CD8-positive, alpha-beta memory T cell (primary cell): ENCODE measurements at regions not wholly inside any gene's neighbourhood (a gene's known extent, or its start where the extent isn't known, plus 50 kb on each side); places are given as distances from the start of the nearest gene placed in this dataset.
"Not testable (repeated sequence)": the region's sequence is repeated elsewhere in the genome, so short reads cannot be mapped to it uniquely, and the experiment has no call there.

Source experiments
- CTCF ChIA-PET: fragments of 350-600 bp; sonication (Branson Sonifier 250); formaldehyde crosslinking; loops from one replicate; lab custom pipeline; 2021; ENCODE audit warnings: antibody characterized with exemption; lab: Charles Lee
- POLR2A ChIA-PET: fragments of 350-600 bp; sonication (Branson Sonifier 250); formaldehyde crosslinking; loops from one replicate; lab custom pipeline; 2021; ENCODE audit warnings: antibody characterized with exemption; lab: Charles Lee
- DNase-seq, 5 donors: peaks; one replicate each; pipeline versions ENCODE4 v3.0.0 to v3.0.0-alpha.2; 2020 to 2022; ENCODE audit warnings: mixed read lengths in 1 of 5
- H3K27ac ChIP-seq: one replicate; pipeline ENCODE4 v1.7.0; 2013; ENCODE audit warnings: low read depth, mild to moderate bottlenecking, low read length, moderate library complexity
- H3K27me3 ChIP-seq: 2 replicates; pipeline ENCODE4 v1.7.0; 2013; ENCODE audit warnings: low read length, mild to moderate bottlenecking; ENCODE audit not compliant: insufficient read depth, poor library complexity, severe bottlenecking
- H3K36me3 ChIP-seq: 2 replicates; pipeline ENCODE4 v1.7.0; 2013; ENCODE audit warnings: mild to moderate bottlenecking, low read length, moderate library complexity; ENCODE audit not compliant: insufficient read depth
- H3K4me1 ChIP-seq: 2 replicates; pipeline ENCODE4 v1.7.0; 2013; ENCODE audit warnings: mild to moderate bottlenecking, low read length, moderate library complexity; ENCODE audit not compliant: insufficient read depth
- H3K4me3 ChIP-seq: 2 replicates; pipeline ENCODE4 v1.7.0; 2013; ENCODE audit warnings: mild to moderate bottlenecking, low read length
- H3K9me3 ChIP-seq: 2 replicates; pipeline ENCODE4 v1.7.0; 2013; ENCODE audit warnings: mild to moderate bottlenecking, low read length
- H3K27ac Mint-ChIP-seq, 8 donors: one replicate each; pipeline ENCODE4 v1.8.0; 2020 to 2021; ENCODE audit warnings: mixed read lengths in 8 of 8, mild to moderate bottlenecking in 6 of 8, inconsistent platforms in 3 of 8, moderate library complexity in 3 of 8
- H3K27me3 Mint-ChIP-seq, 2 donors: one replicate each; pipeline ENCODE4 v1.8.0; 2020 to 2021; ENCODE audit warnings: mixed read lengths in 2 of 2, mild to moderate bottlenecking in 1 of 2, moderate library complexity in 1 of 2
- H3K36me3 Mint-ChIP-seq, 3 donors: one replicate each; pipeline ENCODE4 v1.8.0; 2020 to 2021; ENCODE audit warnings: mixed read lengths in 3 of 3, inconsistent platforms in 1 of 3, mild to moderate bottlenecking in 1 of 3
- H3K4me1 Mint-ChIP-seq, 3 donors: one replicate each; pipeline ENCODE4 v1.8.0; 2020 to 2021; ENCODE audit warnings: mixed read lengths in 3 of 3, inconsistent platforms in 1 of 3, mild to moderate bottlenecking in 1 of 3
- H3K4me3 Mint-ChIP-seq, 7 donors: one replicate each; pipeline ENCODE4 v1.8.0; 2020 to 2021; ENCODE audit warnings: mixed read lengths in 7 of 7, mild to moderate bottlenecking in 6 of 7, moderate library complexity in 4 of 7, inconsistent platforms in 2 of 7
- H3K9me3 Mint-ChIP-seq, 5 donors: one replicate each; pipeline ENCODE4 v1.8.0; 2020 to 2022; ENCODE audit warnings: mixed read lengths in 5 of 5, mild to moderate bottlenecking in 3 of 5, moderate library complexity in 2 of 5, inconsistent platforms in 1 of 5

DNA sequence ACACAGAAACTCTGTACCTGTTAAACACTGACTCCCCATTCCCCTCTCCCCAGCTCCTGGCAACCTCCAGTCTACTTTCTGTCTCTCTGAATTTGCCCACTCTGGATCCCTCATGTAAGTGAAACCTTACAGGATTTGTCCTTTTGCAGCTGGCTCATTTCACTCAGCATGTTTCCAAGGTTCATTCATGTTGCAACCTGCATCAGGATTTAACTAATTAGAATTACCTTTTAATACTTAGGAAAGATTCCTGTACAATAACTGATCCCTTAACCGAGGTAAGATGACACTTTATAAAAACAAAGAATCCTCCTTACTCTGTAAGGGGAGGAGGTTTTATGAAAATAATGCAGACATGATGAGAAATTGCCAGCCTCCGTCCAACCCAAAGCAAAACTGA, 113.1 kb upstream of the MTHFD1L start:
- Histone ChIP-seq H3K4me3 (no peak overlapping the region), H3K9me3 (no peaks in the 10 kb centered on the region), H3K4me1 (no peaks in the 10 kb centered on the region), H3K27ac (no peak overlapping the region), H3K36me3 (no peaks in the 10 kb centered on the region), H3K27me3 (no peaks in the 10 kb centered on the region)
- Mint-ChIP-seq H3K27me3 (no peaks in the 10 kb centered on the region), H3K9me3 (no peaks in the 10 kb centered on the region), H3K4me1 (peaks cover 0 to 1% (median under 1%) of the 10 kb centered on the region in 3 donors), H3K4me3 (no peak overlapping the region), H3K27ac (no peak overlapping the region), H3K36me3 (no peaks in the 10 kb centered on the region)
- ChIA-PET CTCF (no interaction called here), POLR2A (no interaction called here)
- DNase-seq = no peak

DNA sequence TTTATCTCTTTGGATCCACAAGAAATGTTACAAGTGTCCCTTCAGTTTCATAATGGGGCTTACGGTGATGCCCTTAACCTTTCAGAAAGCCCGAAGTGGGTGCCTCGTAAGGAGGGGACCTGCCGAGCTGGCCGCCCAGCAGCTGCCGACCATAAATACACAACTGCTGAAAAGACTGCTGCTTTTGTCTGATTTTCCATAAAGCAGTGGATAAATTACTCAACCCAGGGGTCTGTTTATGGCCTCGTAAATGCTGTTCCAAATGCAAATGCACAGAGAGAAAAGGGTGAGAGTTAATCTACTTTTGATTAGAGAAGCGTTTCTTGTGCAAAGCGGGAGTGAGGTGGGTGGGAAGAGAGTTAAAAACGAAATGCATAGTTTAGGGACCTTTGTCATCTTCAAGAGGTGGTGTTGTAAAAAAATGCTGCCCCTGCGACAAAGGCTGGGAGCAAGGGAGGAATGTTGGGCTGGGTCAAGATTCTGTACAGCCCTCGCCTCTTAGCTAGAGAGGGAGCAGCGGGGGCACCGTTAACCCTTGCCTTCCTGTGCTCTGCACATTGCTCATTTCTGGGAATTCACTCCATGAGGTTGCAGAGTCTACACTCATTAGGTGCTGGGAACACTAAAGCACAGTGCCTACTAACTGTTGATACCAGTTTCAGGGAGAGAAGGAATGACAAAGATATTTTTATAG, 112.0 kb upstream of the MTHFD1L start:
- Histone ChIP-seq H3K4me1 (no peaks in the 10 kb centered on the region), H3K4me3 (no peak overlapping the region), H3K27me3 (no peaks in the 10 kb centered on the region), H3K9me3 (no peaks in the 10 kb centered on the region), H3K36me3 (no peaks in the 10 kb centered on the region), H3K27ac (no peak overlapping the region)
- H3K4me1 Mint-ChIP-seq = no peaks in the 10 kb centered on the region
- CTCF ChIA-PET = no interaction called here
- POLR2A ChIA-PET = no interaction called here
- H3K27me3 Mint-ChIP-seq = no peaks in the 10 kb centered on the region
- no peaks in the 10 kb centered on the region for H3K9me3 Mint-ChIP-seq
- no peak overlapping the region for H3K27ac Mint-ChIP-seq
- peaks cover 0 to 3% (median 0%) of the 10 kb centered on the region in 3 donors for H3K36me3 Mint-ChIP-seq
- H3K4me3 Mint-ChIP-seq = no peak overlapping the region
- no peak for DNase-seq

DNA sequence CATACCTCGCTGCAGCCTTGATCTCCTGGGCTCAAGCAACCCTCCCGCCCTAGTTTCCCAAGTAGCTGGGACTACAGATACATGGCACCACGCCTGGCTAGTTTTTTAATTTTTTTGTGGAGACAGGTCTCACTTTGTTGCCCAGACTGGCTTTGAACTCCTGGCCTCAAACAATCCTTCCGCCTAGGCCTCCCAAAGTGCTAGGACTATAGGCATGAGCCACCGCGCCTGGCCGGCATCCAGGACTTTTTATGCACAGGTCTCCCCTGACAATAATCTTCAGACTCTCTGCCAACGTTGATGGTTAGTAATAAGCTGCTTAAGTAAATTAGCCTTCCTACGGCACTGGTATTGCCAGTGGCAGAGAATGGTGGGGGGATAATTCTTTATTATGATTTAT, 110.5 kb upstream of the MTHFD1L start:
- H3K27ac Mint-ChIP-seq = no peak overlapping the region
- no peak for DNase-seq
- ChIA-PET CTCF (no interaction called here), POLR2A (no interaction called here)
- Histone ChIP-seq H3K4me1 (no peaks in the 10 kb centered on the region), H3K36me3 (no peaks in the 10 kb centered on the region), H3K9me3 (no peaks in the 10 kb centered on the region), H3K4me3 (no peak overlapping the region), H3K27ac (no peak overlapping the region), H3K27me3 (no peaks in the 10 kb centered on the region)
- H3K36me3 Mint-ChIP-seq = peaks cover 0 to 3% (median 0%) of the 10 kb centered on the region in 3 donors
- H3K9me3 Mint-ChIP-seq = no peaks in the 10 kb centered on the region
- no peaks in the 10 kb centered on the region for H3K4me1 Mint-ChIP-seq
- H3K4me3 Mint-ChIP-seq = no peak overlapping the region
- no peaks in the 10 kb centered on the region for H3K27me3 Mint-ChIP-seq

DNA sequence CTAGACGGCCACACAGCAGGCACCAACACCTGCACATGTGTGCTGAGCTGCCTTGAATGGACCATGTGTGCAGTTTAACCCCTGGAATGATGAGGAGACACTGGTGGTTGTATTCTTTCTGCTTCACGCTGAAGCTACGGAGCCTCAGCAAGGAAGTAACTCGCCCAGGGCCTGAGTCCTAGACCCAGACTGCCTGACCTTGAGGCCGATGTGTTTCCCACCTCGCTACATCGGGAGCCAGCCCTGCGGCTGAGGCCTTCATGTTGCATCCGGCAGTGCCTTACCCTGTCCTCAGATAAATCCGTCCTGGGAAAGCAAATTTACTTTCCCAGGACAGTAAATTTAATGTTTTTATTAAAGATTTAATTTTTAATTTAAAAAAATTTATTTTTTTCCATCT, 110.0 kb upstream of the MTHFD1L start:
- Histone ChIP-seq H3K36me3 (no peaks in the 10 kb centered on the region), H3K4me1 (no peaks in the 10 kb centered on the region), H3K27me3 (no peaks in the 10 kb centered on the region), H3K9me3 (no peaks in the 10 kb centered on the region), H3K4me3 (no peak overlapping the region), H3K27ac (no peak overlapping the region)
- Mint-ChIP-seq H3K27ac (no peak overlapping the region), H3K36me3 (peaks cover 0 to 3% (median 0%) of the 10 kb centered on the region in 3 donors), H3K4me1 (no peaks in the 10 kb centered on the region), H3K27me3 (no peaks in the 10 kb centered on the region), H3K4me3 (no peak overlapping the region), H3K9me3 (no peaks in the 10 kb centered on the region)
- DNase-seq = no peak
- ChIA-PET POLR2A (no interaction called here), CTCF (no interaction called here)

DNA sequence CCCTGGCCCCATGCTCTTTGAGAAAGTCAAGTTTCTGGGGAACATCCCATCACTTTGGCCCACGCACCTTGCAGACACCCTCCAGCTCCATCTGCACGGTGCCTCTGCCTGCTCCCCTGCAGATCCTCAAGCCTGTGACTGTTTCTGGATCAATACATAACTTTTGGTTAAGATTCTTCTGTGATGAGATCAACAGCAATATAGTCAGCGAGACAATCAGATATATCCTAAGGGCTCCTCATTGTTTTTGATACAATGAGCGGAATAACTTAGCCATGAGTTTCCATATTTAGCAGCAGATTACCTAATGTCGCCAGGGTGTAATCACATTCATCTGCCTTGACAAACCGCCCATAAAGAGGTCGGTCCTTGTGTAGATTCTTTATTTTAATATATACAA, 109.3 kb upstream of the MTHFD1L start:
- no peak for DNase-seq
- no peak overlapping the region for H3K27ac ChIP-seq
- H3K4me1 ChIP-seq = no peaks in the 10 kb centered on the region
- no peaks in the 10 kb centered on the region for H3K9me3 Mint-ChIP-seq
- H3K4me3 Mint-ChIP-seq = no peak overlapping the region
- no peaks in the 10 kb centered on the region for H3K9me3 ChIP-seq
- H3K4me1 Mint-ChIP-seq = no peaks in the 10 kb centered on the region
- peaks cover 0 to 3% (median 0%) of the 10 kb centered on the region in 3 donors for H3K36me3 Mint-ChIP-seq
- H3K36me3 ChIP-seq = no peaks in the 10 kb centered on the region
- ChIA-PET POLR2A (no interaction called here), CTCF (interaction anchor here (1.7 kb wide), 1 partner anchor 338 kb away, joined by 6 read pairs; no protein-coding TSS in a partner anchor)
- H3K27me3 ChIP-seq = no peaks in the 10 kb centered on the region
- no peak overlapping the region for H3K4me3 ChIP-seq
- no peaks in the 10 kb centered on the region for H3K27me3 Mint-ChIP-seq
- no peak overlapping the region for H3K27ac Mint-ChIP-seq

DNA sequence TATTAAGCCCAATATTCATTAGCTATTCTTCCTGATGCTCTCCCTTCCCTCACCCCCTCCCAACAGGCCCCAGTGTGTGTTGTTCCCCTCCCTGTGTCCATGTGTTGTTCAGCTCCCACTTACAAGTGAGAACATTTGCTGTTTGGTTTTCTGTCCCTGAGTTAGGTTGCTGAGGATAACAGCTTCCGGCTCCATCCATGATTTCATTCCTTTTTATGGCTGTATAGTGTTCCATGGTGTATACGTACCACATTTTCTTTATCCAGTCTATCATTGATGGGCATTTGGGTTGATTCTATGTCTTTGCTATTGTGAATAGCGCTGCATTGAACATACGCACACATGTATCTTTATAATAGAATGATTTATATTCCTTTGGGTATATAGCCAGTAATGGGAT, 107.7 kb upstream of the MTHFD1L start:
- H3K27ac ChIP-seq, H3K4me1 Mint-ChIP-seq, H3K27me3 ChIP-seq, POLR2A ChIA-PET, H3K4me3 Mint-ChIP-seq, H3K4me3 ChIP-seq, H3K36me3 Mint-ChIP-seq, H3K4me1 ChIP-seq, H3K36me3 ChIP-seq, H3K9me3 Mint-ChIP-seq, H3K9me3 ChIP-seq, DNase-seq, H3K27ac Mint-ChIP-seq, H3K27me3 Mint-ChIP-seq: not testable (repeated sequence)
- CTCF ChIA-PET = interaction anchor here (1.7 kb wide), 1 partner anchor 339 kb away, joined by 6 read pairs; no protein-coding TSS in a partner anchor

DNA sequence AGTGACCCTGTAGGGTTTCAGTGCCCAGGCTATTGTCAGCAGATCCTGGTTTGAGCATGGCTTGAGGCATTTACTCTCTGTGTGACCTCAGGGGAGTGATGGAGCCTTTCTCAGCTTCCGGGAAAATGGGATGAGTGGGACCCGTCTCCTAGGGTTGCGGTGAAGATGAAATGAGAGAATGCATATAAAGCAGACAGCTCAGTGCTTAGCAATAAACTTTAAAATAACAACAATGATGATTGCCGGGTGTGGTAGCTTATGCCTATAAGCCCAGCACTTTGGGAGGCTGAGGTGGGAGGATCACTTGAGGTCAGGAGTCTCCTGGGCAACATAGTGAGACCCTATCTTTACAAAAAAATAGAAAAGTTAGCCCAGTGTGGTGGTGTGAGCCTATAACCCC, 106.0 kb upstream of the MTHFD1L start:
- H3K27me3 Mint-ChIP-seq = no peaks in the 10 kb centered on the region
- no peak overlapping the region for H3K4me3 ChIP-seq
- POLR2A ChIA-PET = no interaction called here
- no peak overlapping the region for H3K27ac Mint-ChIP-seq
- H3K4me1 ChIP-seq = no peaks in the 10 kb centered on the region
- H3K4me1 Mint-ChIP-seq = no peaks in the 10 kb centered on the region
- CTCF ChIA-PET = interaction anchor here (0.9 kb wide), 1 partner anchor 341 kb away, joined by 3 read pairs; no protein-coding TSS in a partner anchor
- H3K36me3 ChIP-seq = no peaks in the 10 kb centered on the region
- no peaks in the 10 kb centered on the region for H3K9me3 ChIP-seq
- H3K4me3 Mint-ChIP-seq = no peak overlapping the region
- no peaks in the 10 kb centered on the region for H3K9me3 Mint-ChIP-seq
- no peak for DNase-seq
- H3K36me3 Mint-ChIP-seq = peaks cover 0 to 3% (median 0%) of the 10 kb centered on the region in 3 donors
- no peaks in the 10 kb centered on the region for H3K27me3 ChIP-seq
- no peak overlapping the region for H3K27ac ChIP-seq

DNA sequence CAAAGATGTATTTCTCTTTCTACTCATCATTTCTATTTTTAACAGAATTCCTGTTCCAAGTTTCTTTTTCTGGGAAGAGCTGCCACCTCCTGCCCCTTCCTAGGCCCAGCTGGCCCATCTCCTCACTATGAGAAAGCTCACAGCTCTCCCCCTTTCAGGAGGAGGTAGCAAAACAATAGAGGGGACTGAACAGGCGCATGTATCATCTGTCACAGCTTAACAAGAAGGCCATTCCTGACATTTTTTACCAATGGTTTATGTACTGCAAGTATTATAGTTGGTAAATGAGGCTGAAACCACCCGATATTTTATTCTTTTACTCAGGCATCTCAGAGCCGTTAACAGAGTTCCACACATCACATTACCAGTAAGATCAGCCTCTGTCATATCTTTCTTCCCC, 103.7 kb upstream of the MTHFD1L start:
- Mint-ChIP-seq H3K27ac (no peak overlapping the region), H3K9me3 (no peaks in the 10 kb centered on the region), H3K27me3 (no peaks in the 10 kb centered on the region), H3K4me1 (no peaks in the 10 kb centered on the region), H3K4me3 (no peak overlapping the region), H3K36me3 (peaks cover 0 to 3% (median 0%) of the 10 kb centered on the region in 3 donors)
- Histone ChIP-seq H3K36me3 (no peaks in the 10 kb centered on the region), H3K9me3 (no peaks in the 10 kb centered on the region), H3K27ac (no peak overlapping the region), H3K27me3 (no peaks in the 10 kb centered on the region), H3K4me1 (no peaks in the 10 kb centered on the region), H3K4me3 (no peak overlapping the region)
- ChIA-PET CTCF (interaction anchor here (0.9 kb wide), 1 partner anchor 895 kb away, joined by 3 read pairs; no protein-coding TSS in a partner anchor), POLR2A (no interaction called here)
- DNase-seq = no peak
